ENCODE measurements at regions not wholly inside any gene's neighbourhood (a gene's known extent, or its start where the extent isn't known, plus 50 kb on each side); places are given as distances from the start of the nearest gene placed in this dataset.

GRCh38 chr9:18233311-18233710 lies 240.6 kb upstream of the ADAMTSL1 start:
- no peak for TF ChIP-seq CTCF (conservative IDR thresholded peaks at IDR 0.05; ENCODE audit: low read depth, low read length)
- TF ChIP-seq EZH2 (IDR thresholded peaks at IDR 0.05; ENCODE audit: low read length, unreplicated experiment), result no peak
- no peak for TF ChIP-seq EZH2phosphoT487 (IDR thresholded peaks at IDR 0.05; ENCODE audit: borderline replicate concordance, low read length)
